ENCODE measurements at regions not wholly inside any gene's neighbourhood (a gene's known extent, or its start where the extent isn't known, plus 50 kb on each side); places are given as distances from the start of the nearest gene placed in this dataset.

- Histone ChIP-seq H3F3A (ENCODE audit: control insufficient read depth, insufficient read depth) (no peaks in the 10 kb centered on the region), H3K9me3 (ENCODE audit: control insufficient read depth, insufficient read depth, low read length) (no peaks in the 10 kb centered on the region), H3K27me3 (ENCODE audit: control insufficient read depth, low read length) (peaks cover 7% of the 10 kb centered on the region; the same call in 1 of the 2 replicates), H3K4me3 (ENCODE audit: low read length) (no peak overlapping the region), H3K9me2 (replicated peaks; ENCODE audit: control insufficient read depth, low read length) (no peaks in the 10 kb centered on the region), H3K27ac (ENCODE audit: low read depth, low read length) (no peak overlapping the region), H4K20me1 (ENCODE audit: control insufficient read depth, insufficient read depth, low read depth, low read length) (no peaks in the 10 kb centered on the region), H3K36me3 (ENCODE audit: control insufficient read depth, low read length) (no peaks in the 10 kb centered on the region), H3K4me1 (ENCODE audit: control insufficient read depth, low read length) (peaks cover 26% of the 10 kb centered on the region), H3K79me2 (ENCODE audit: control insufficient read depth, low read length) (no peaks in the 10 kb centered on the region), H3K4me2 (ENCODE audit: low read length) (no peak overlapping the region)
- TF ChIP-seq CTCF (IDR thresholded peaks at IDR 0.05; ENCODE audit: low read depth, low read length, poor library complexity, severe bottlenecking) = peak; percentile 63
- TF ChIP-seq EZH2phosphoT487 (IDR thresholded peaks at IDR 0.05; ENCODE audit: borderline replicate concordance, low read length) = no peak
These were observed 70.2 kb upstream of the ALDH1A1 start for GRCh38 chr9:73023025-73023541.

- H3K4me1 ChIP-seq (ENCODE audit: control insufficient read depth, low read length) = peaks cover 23% of the 10 kb centered on the region
- no peak overlapping the region for H3K4me3 ChIP-seq (ENCODE audit: low read length)
- no peak overlapping the region for H3K4me2 ChIP-seq (ENCODE audit: low read length)
- no peaks in the 10 kb centered on the region for H3K9me3 ChIP-seq (ENCODE audit: control insufficient read depth, insufficient read depth, low read length)
- TF ChIP-seq EZH2phosphoT487 (IDR thresholded peaks at IDR 0.05; ENCODE audit: borderline replicate concordance, low read length) (no peak), CTCF (IDR thresholded peaks at IDR 0.05; ENCODE audit: low read depth, low read length, poor library complexity, severe bottlenecking) (no peak)
- H3F3A ChIP-seq (ENCODE audit: control insufficient read depth, insufficient read depth) = no peaks in the 10 kb centered on the region
- no peak overlapping the region for H3K27ac ChIP-seq (ENCODE audit: low read depth, low read length)
- H3K36me3 ChIP-seq (ENCODE audit: control insufficient read depth, low read length) = no peaks in the 10 kb centered on the region
- H3K27me3 ChIP-seq (ENCODE audit: control insufficient read depth, low read length) = peaks cover 5% of the 10 kb centered on the region; the same call in 1 of the 2 replicates
- no peaks in the 10 kb centered on the region for H3K9me2 ChIP-seq (replicated peaks; ENCODE audit: control insufficient read depth, low read length)
- H3K79me2 ChIP-seq (ENCODE audit: control insufficient read depth, low read length) = no peaks in the 10 kb centered on the region
- H4K20me1 ChIP-seq (ENCODE audit: control insufficient read depth, insufficient read depth, low read depth, low read length) = no peaks in the 10 kb centered on the region
These were observed 69.5 kb upstream of the ALDH1A1 start for GRCh38 chr9:73022353-73022752.

- H3K4me2 ChIP-seq (ENCODE audit: low read length) = no peak overlapping the region
These were observed 68.0 kb upstream of the ALDH1A1 start for GRCh38 chr9:73020877-73021276.

More at GRCh38 chr9:73020877-73021276, 68.0 kb upstream of the ALDH1A1 start:
- Histone ChIP-seq H4K20me1 (ENCODE audit: control insufficient read depth, insufficient read depth, low read depth, low read length) (no peaks in the 10 kb centered on the region), H3K27ac (ENCODE audit: low read depth, low read length) (no peak overlapping the region), H3K27me3 (ENCODE audit: control insufficient read depth, low read length) (0 out of 2 replicates have a peak, but pooled peaks cover 2% of the 10 kb centered on the region), H3K4me3 (ENCODE audit: low read length) (no peak overlapping the region), H3K9me3 (ENCODE audit: control insufficient read depth, insufficient read depth, low read length) (no peaks in the 10 kb centered on the region), H3F3A (ENCODE audit: control insufficient read depth, insufficient read depth) (no peaks in the 10 kb centered on the region), H3K4me1 (ENCODE audit: control insufficient read depth, low read length) (peaks cover 8% of the 10 kb centered on the region), H3K36me3 (ENCODE audit: control insufficient read depth, low read length) (no peaks in the 10 kb centered on the region), H3K9me2 (replicated peaks; ENCODE audit: control insufficient read depth, low read length) (no peaks in the 10 kb centered on the region), H3K79me2 (ENCODE audit: control insufficient read depth, low read length) (no peaks in the 10 kb centered on the region)
- TF ChIP-seq CTCF (IDR thresholded peaks at IDR 0.05; ENCODE audit: low read depth, low read length, poor library complexity, severe bottlenecking) = no peak
- TF ChIP-seq EZH2phosphoT487 (IDR thresholded peaks at IDR 0.05; ENCODE audit: borderline replicate concordance, low read length) = no peak

All from DOHH2 (cell line).